HCT116 (cell line): ENCODE measurements at regions not wholly inside any gene's neighbourhood (a gene's known extent, or its start where the extent isn't known, plus 50 kb on each side); places are given as distances from the start of the nearest gene placed in this dataset.

Experiments used
- ATAC-seq: fragments of 200-7000 bp; cut with Tn5 transposase; 2 replicates; pipeline ENCODE4 v1.9.1; 2020; ENCODE audit warnings: mild to moderate bottlenecking, moderate library complexity
- BruUV-seq: library from RNA; stranded (reverse); fragments of 400-500 nt; replicated peaks from 2 replicates; lab custom pipeline; 2021; lab: Mats Ljungman, UMichigan
- CTCF ChIA-PET: fragments of 300-600 bp; sonication (Branson Sonifier 250); formaldehyde crosslinking; loops from one replicate; lab custom pipeline; 2021; ENCODE audit warnings: antibody characterized with exemption; lab: Charles Lee
- POLR2A ChIA-PET: fragments of 300-600, 350-600 bp; sonication (Branson Sonifier 250); formaldehyde crosslinking; loops from one replicate; lab custom pipeline; 2021; ENCODE audit warnings: antibody characterized with exemption; lab: Charles Lee
- RAD21 ChIA-PET, 2 experiments: fragments of 300-600 bp; sonication (Branson Sonifier 250); formaldehyde crosslinking; loops; one replicate each; lab custom pipeline; 2023; ENCODE audit warnings: low total read pairs in 2 of 2; ENCODE audit not compliant: uncharacterized antibody in 2 of 2, unreplicated experiment in 2 of 2, low non-redundant PET in 1 of 2; lab: Charles Lee
- DNase-seq: peaks from one replicate; pipeline ENCODE4 v3.0.0-alpha.2; 2010; ENCODE audit warnings: low read depth, low spot score
- H2AFZ ChIP-seq: fragments of 200-600 bp; shearing (Covaris generic), sonication (generic); 2 replicates; pipeline ENCODE4 v1.6.1; 2017; ENCODE audit warnings: low read depth, mixed run types, mixed read lengths, antibody characterized with exemption, low read length; ENCODE audit not compliant: poor library complexity, severe bottlenecking
- H3K27ac ChIP-seq: 2 replicates; pipeline ENCODE4 v1.5.1; 2012; ENCODE audit warnings: low read depth, low read length
- H3K27me3 ChIP-seq: fragments of 200-600 bp; sonication (generic); 2 replicates; pipeline ENCODE4 v1.6.1; 2016; ENCODE audit warnings: mixed run types, low read length, mixed read lengths; ENCODE audit not compliant: insufficient read depth
- H3K36me3 ChIP-seq, 2 experiments: fragments of 200-500 bp in 1 of 2; fragments of 200-600 bp in 1 of 2; sonication (Bioruptor generic) in 1 of 2; sonication (generic) in 1 of 2; 2 replicates each; pipeline versions ENCODE4 v1.5.1 to v1.6.1; 2014 to 2016; ENCODE audit warnings: low read length in 2 of 2, inconsistent platforms in 1 of 2, mixed read lengths in 1 of 2, mixed run types in 1 of 2; ENCODE audit not compliant: insufficient read depth in 2 of 2, control insufficient read depth in 1 of 2
- H3K4me1 ChIP-seq, 2 experiments: fragments of 200-600 bp in 1 of 2; sonication (generic) in 1 of 2; 2 replicates each; pipeline versions ENCODE4 v1.5.1 to v1.6.1; 2012 to 2017; ENCODE audit warnings: low read length in 2 of 2, inconsistent platforms in 1 of 2, mild to moderate bottlenecking in 1 of 2, mixed read lengths in 1 of 2, mixed run types in 1 of 2, moderate library complexity in 1 of 2; ENCODE audit not compliant: insufficient read depth in 2 of 2, control insufficient read depth in 1 of 2
- H3K4me2 ChIP-seq: fragments of 200-600 bp; sonication (generic); 2 replicates; pipeline ENCODE4 v1.6.1; 2017; ENCODE audit warnings: mixed run types, low read length, mixed read lengths
- H3K4me3 ChIP-seq, 2 experiments: fragments of 200-600 bp in 1 of 2; sonication (generic) in 1 of 2; replicated peaks in 1 of 2; 2 replicates each; pipeline ENCODE4 v1.5.1; 2011 to 2016; ENCODE audit warnings: low read length in 2 of 2, control low read depth in 1 of 2, low read depth in 1 of 2, mild to moderate bottlenecking in 1 of 2, mixed read lengths in 1 of 2, mixed run types in 1 of 2
- H3K79me2 ChIP-seq: fragments of 200-600 bp; sonication (generic); 2 replicates; pipeline ENCODE4 v1.6.1; 2017; ENCODE audit warnings: mild to moderate bottlenecking, mixed run types, low read length, moderate library complexity, mixed read lengths; ENCODE audit not compliant: insufficient read depth
- H3K9ac ChIP-seq: fragments of 200-600 bp; sonication (generic); 2 replicates; pipeline ENCODE4 v1.6.1; 2016; ENCODE audit warnings: low read length, mixed read lengths
- H3K9me2 ChIP-seq: fragments of 200-600 bp; sonication (generic), shearing (Covaris generic); 2 replicates; pipeline ENCODE4 v1.6.1; 2017; ENCODE audit warnings: mixed run types, mild to moderate bottlenecking, moderate library complexity; ENCODE audit not compliant: insufficient read depth
- H3K9me3 ChIP-seq, 2 experiments: fragments of 200-500 bp in 1 of 2; fragments of 200-600 bp in 1 of 2; sonication (Bioruptor generic) in 1 of 2; sonication (generic) in 1 of 2; 2 replicates each; pipeline ENCODE4 v1.6.1; 2014 to 2017; ENCODE audit warnings: low read length in 2 of 2, mixed read lengths in 2 of 2, inconsistent platforms in 1 of 2, low read depth in 1 of 2, mild to moderate bottlenecking in 1 of 2, mixed run types in 1 of 2, moderate library complexity in 1 of 2; ENCODE audit not compliant: control insufficient read depth in 1 of 2, insufficient read depth in 1 of 2
- H4K20me1 ChIP-seq: fragments of 200-600 bp; sonication (generic), shearing (Covaris generic); 2 replicates; pipeline ENCODE4 v1.6.1; 2017; ENCODE audit warnings: mixed run types, mild to moderate bottlenecking, moderate library complexity; ENCODE audit not compliant: insufficient read depth
- CBX3 ChIP-seq: IDR thresholded peaks from 2 replicates; pipeline ENCODE4 v1.6.1; 2012; ENCODE audit warnings: low read depth
- CEBPB ChIP-seq: IDR thresholded peaks from 2 replicates; pipeline ENCODE4 v1.6.1; 2012; ENCODE audit warnings: low read depth
- CTCF ChIP-seq, 3 experiments: fragments of 200-600 bp in 1 of 3; sonication (generic) in 1 of 3; IDR thresholded peaks in 2 of 3; conservative IDR thresholded peaks in 1 of 3; 2 replicates each; pipeline ENCODE4 v1.5.1; 2012 to 2017; ENCODE audit warnings: low read depth in 2 of 3, low read length in 2 of 3, antibody characterized with exemption in 1 of 3, borderline replicate concordance in 1 of 3, control low read depth in 1 of 3, mild to moderate bottlenecking in 1 of 3, mixed read lengths in 1 of 3, mixed run types in 1 of 3, moderate library complexity in 1 of 3; ENCODE audit not compliant: insufficient read depth in 1 of 3
- EGR1 ChIP-seq: IDR thresholded peaks from 2 replicates; pipeline ENCODE4 v1.6.1; 2012; ENCODE audit warnings: low read depth
- ELF1 ChIP-seq: IDR thresholded peaks from 2 replicates; pipeline ENCODE4 v1.6.1; 2012; ENCODE audit warnings: low read depth, borderline replicate concordance
- EZH2 ChIP-seq: fragments of 200-600 bp; sonication (generic); IDR thresholded peaks from 2 replicates; pipeline ENCODE4 v1.6.1; 2017; ENCODE audit warnings: antibody characterized with exemption, mixed run types
- EZH2phosphoT487 ChIP-seq: fragments of 200-600 bp; IDR thresholded peaks from 2 replicates; pipeline ENCODE4 v1.6.1; 2018; ENCODE audit warnings: antibody characterized with exemption, borderline replicate concordance
- FOSL1 ChIP-seq: IDR thresholded peaks from 2 replicates; pipeline ENCODE4 v1.6.1; 2012; ENCODE audit warnings: low read depth
- MAX ChIP-seq: IDR thresholded peaks from 2 replicates; pipeline ENCODE4 v1.6.1; 2012
- POLR2A ChIP-seq: IDR thresholded peaks from 2 replicates; pipeline ENCODE4 v1.7.0; 2011; ENCODE audit warnings: borderline replicate concordance; ENCODE audit not compliant: insufficient read depth, insufficient read length; ENCODE audit errors: extremely low read depth
- POLR2AphosphoS5 ChIP-seq: IDR thresholded peaks from 2 replicates; pipeline ENCODE4 v1.6.1; 2011; ENCODE audit warnings: mild to moderate bottlenecking, low read depth, low read length, moderate library complexity
- RAD21 ChIP-seq: IDR thresholded peaks from 2 replicates; pipeline ENCODE4 v1.6.1; 2012; ENCODE audit warnings: low read depth, mild to moderate bottlenecking
- SIN3A ChIP-seq: IDR thresholded peaks from 2 replicates; pipeline ENCODE4 v1.6.1; 2012; ENCODE audit warnings: low read depth
- SRF ChIP-seq: IDR thresholded peaks from 2 replicates; pipeline ENCODE4 v1.6.1; 2012; ENCODE audit warnings: low read depth
- TCF7L2 ChIP-seq: IDR thresholded peaks from 2 replicates; pipeline ENCODE4 v1.7.0; 2011; ENCODE audit warnings: borderline replicate concordance, inconsistent platforms; ENCODE audit not compliant: insufficient read depth, insufficient read length; ENCODE audit errors: extremely low read depth
- YY1 ChIP-seq: IDR thresholded peaks from 2 replicates; pipeline ENCODE4 v1.6.1; 2011; ENCODE audit warnings: low read length, low read depth, moderate library complexity, mild to moderate bottlenecking; ENCODE audit not compliant: insufficient replicate concordance; ENCODE audit errors: extremely low read depth
- ZFX ChIP-seq: fragments of 450-650 bp; IDR thresholded peaks from 2 replicates; pipeline ENCODE4 v1.6.1; 2017
- intact Hi-C: fragments of 100-400 bp; cut with micrococcal nuclease; formaldehyde crosslinking; loops from 2 replicates; pipeline ENCODE4 v1.10.0; 2022
- TF ChIP-seq, protein P1 (sequence below): IDR thresholded peaks from 2 replicates; pipeline ENCODE4 v1.6.1; 2012
- TF ChIP-seq, protein P2 (sequence below): IDR thresholded peaks from 2 replicates; pipeline ENCODE4 v1.6.1; 2012; ENCODE audit warnings: low read depth
- TF ChIP-seq, protein P3 (sequence below): IDR thresholded peaks from 2 replicates; pipeline ENCODE4 v1.6.1; 2011; ENCODE audit warnings: mild to moderate bottlenecking, low read length, moderate library complexity; ENCODE audit not compliant: insufficient replicate concordance; ENCODE audit errors: extremely low read depth

GRCh38 chr19:28493884-28494283 is 719.1 kb downstream of the UQCRFS1 start:
- ATAC-seq (no peak), DNase-seq (no peak)
- H3K4me2 ChIP-seq = no peak overlapping the region
- RAD21 ChIA-PET = no interaction called here
- H3K4me3 ChIP-seq = no peak overlapping the region
- no peaks in the 10 kb centered on the region for H3K4me1 ChIP-seq
- TF ChIP-seq SIN3A (no peak), POLR2AphosphoS5 (no peak), FOSL1 (no peak), CEBPB (no peak), EZH2phosphoT487 (no peak), EGR1 (no peak), CBX3 (no peak), TCF7L2 (no peak), RAD21 (no peak), CTCF (IDR thresholded peaks at IDR 0.05 in 2 of 3, conservative IDR thresholded peaks at IDR 0.05 in 1 of 3; ENCODE audit: borderline replicate concordance in 1 of 3, insufficient read depth in 1 of 3, low read depth in 2 of 3, low read length in 2 of 3) (no peak), SRF (no peak), EZH2 (no peak), YY1 (no peak), ZFX (no peak), POLR2A (no peak), ELF1 (no peak), MAX (no peak)
- TF ChIP-seq, protein P1, sequence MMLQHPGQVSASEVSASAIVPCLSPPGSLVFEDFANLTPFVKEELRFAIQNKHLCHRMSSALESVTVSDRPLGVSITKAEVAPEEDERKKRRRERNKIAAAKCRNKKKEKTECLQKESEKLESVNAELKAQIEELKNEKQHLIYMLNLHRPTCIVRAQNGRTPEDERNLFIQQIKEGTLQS = no peak
- TF ChIP-seq, protein P2, sequence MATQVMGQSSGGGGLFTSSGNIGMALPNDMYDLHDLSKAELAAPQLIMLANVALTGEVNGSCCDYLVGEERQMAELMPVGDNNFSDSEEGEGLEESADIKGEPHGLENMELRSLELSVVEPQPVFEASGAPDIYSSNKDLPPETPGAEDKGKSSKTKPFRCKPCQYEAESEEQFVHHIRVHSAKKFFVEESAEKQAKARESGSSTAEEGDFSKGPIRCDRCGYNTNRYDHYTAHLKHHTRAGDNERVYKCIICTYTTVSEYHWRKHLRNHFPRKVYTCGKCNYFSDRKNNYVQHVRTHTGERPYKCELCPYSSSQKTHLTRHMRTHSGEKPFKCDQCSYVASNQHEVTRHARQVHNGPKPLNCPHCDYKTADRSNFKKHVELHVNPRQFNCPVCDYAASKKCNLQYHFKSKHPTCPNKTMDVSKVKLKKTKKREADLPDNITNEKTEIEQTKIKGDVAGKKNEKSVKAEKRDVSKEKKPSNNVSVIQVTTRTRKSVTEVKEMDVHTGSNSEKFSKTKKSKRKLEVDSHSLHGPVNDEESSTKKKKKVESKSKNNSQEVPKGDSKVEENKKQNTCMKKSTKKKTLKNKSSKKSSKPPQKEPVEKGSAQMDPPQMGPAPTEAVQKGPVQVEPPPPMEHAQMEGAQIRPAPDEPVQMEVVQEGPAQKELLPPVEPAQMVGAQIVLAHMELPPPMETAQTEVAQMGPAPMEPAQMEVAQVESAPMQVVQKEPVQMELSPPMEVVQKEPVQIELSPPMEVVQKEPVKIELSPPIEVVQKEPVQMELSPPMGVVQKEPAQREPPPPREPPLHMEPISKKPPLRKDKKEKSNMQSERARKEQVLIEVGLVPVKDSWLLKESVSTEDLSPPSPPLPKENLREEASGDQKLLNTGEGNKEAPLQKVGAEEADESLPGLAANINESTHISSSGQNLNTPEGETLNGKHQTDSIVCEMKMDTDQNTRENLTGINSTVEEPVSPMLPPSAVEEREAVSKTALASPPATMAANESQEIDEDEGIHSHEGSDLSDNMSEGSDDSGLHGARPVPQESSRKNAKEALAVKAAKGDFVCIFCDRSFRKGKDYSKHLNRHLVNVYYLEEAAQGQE = no peak
- TF ChIP-seq, protein P3, sequence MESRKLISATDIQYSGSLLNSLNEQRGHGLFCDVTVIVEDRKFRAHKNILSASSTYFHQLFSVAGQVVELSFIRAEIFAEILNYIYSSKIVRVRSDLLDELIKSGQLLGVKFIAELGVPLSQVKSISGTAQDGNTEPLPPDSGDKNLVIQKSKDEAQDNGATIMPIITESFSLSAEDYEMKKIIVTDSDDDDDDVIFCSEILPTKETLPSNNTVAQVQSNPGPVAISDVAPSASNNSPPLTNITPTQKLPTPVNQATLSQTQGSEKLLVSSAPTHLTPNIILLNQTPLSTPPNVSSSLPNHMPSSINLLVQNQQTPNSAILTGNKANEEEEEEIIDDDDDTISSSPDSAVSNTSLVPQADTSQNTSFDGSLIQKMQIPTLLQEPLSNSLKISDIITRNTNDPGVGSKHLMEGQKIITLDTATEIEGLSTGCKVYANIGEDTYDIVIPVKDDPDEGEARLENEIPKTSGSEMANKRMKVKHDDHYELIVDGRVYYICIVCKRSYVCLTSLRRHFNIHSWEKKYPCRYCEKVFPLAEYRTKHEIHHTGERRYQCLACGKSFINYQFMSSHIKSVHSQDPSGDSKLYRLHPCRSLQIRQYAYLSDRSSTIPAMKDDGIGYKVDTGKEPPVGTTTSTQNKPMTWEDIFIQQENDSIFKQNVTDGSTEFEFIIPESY = no peak
- H3K9me2 ChIP-seq = no peaks in the 10 kb centered on the region
- H2AFZ ChIP-seq = no peak overlapping the region
- H3K9me3 ChIP-seq = peaks cover 23 to 26% of the 10 kb centered on the region in 2 experiments; a peak in 2 of 4 replicates
- no peaks in the 10 kb centered on the region for H3K27me3 ChIP-seq
- no peaks in the 10 kb centered on the region for H3K79me2 ChIP-seq
- intact Hi-C loops = no loop called here
- H4K20me1 ChIP-seq = no peaks in the 10 kb centered on the region
- POLR2A ChIA-PET = no interaction called here
- no TSS peak for BruUV-seq
- H3K9ac ChIP-seq = no peak overlapping the region
- H3K36me3 ChIP-seq = no peaks in the 10 kb centered on the region
- H3K27ac ChIP-seq = no peak overlapping the region
- CTCF ChIA-PET = no interaction called here
